GM23338 (cell line): ENCODE measurements at regions not wholly inside any gene's neighbourhood (a gene's known extent, or its start where the extent isn't known, plus 50 kb on each side); places are given as distances from the start of the nearest gene placed in this dataset.

Experiments used
- POLR2AphosphoS5 ChIP-seq: IDR thresholded peaks from 2 replicates; pipeline ENCODE4 v1.6.1; 2016; ENCODE audit warnings: antibody characterized with exemption, low read depth
- TF ChIP-seq, protein P1 (sequence below), 2 experiments: fragments of 200-600 bp in 1 of 2; sonication (generic) in 1 of 2; conservative IDR thresholded peaks; 2 replicates each; pipeline versions ENCODE4 v1.5.1 to v1.6.1; 2016 to 2017; ENCODE audit warnings: antibody characterized with exemption in 2 of 2, low read depth in 2 of 2, mild to moderate bottlenecking in 2 of 2, moderate library complexity in 1 of 2

- TF ChIP-seq, protein P1, sequence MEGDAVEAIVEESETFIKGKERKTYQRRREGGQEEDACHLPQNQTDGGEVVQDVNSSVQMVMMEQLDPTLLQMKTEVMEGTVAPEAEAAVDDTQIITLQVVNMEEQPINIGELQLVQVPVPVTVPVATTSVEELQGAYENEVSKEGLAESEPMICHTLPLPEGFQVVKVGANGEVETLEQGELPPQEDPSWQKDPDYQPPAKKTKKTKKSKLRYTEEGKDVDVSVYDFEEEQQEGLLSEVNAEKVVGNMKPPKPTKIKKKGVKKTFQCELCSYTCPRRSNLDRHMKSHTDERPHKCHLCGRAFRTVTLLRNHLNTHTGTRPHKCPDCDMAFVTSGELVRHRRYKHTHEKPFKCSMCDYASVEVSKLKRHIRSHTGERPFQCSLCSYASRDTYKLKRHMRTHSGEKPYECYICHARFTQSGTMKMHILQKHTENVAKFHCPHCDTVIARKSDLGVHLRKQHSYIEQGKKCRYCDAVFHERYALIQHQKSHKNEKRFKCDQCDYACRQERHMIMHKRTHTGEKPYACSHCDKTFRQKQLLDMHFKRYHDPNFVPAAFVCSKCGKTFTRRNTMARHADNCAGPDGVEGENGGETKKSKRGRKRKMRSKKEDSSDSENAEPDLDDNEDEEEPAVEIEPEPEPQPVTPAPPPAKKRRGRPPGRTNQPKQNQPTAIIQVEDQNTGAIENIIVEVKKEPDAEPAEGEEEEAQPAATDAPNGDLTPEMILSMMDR (conservative IDR thresholded peaks at IDR 0.05; ENCODE audit: low read depth in 2 of 2): no peak
- no peak for TF ChIP-seq POLR2AphosphoS5
These were observed 160.7 kb upstream of the MEF2C start for GRCh38 chr5:89043676-89044075.
